GM19239 (cell line): ENCODE measurements at regions not wholly inside any gene's neighbourhood (a gene's known extent, or its start where the extent isn't known, plus 50 kb on each side); places are given as distances from the start of the nearest gene placed in this dataset.
"Not testable (repeated sequence)": the region's sequence is repeated elsewhere in the genome, so short reads cannot be mapped to it uniquely, and the experiment has no call there.

Experiments
- DNase-seq: peaks from one replicate; pipeline ENCODE4 v3.0.0; 2011; ENCODE audit warnings: low spot score; ENCODE audit not compliant: insufficient read length
- FAIRE-seq: peaks from 2 replicates; lab custom pipeline; 2011; peaks lifted over from hg19 to GRCh38; lab: Jason Lieb, UNC

DNA sequence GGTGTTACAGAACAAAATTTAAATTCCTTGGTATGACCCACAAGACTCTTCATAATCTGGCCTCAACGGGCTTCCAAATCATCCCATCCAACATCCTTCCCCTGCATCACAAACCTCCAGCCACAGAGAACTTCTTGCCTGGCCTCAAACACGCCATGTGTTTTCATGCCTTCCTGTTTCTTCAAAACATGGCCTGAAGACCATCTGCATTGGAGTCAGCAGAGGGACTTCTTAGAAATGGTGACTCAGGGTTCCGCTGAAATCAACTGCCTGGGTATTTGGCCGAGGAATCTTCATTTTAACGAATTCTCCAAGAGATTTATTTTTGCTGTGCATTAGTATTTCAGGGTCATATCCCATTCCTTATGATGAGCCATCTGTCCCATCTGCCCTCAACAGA, 138.1 kb upstream of the RAP2B start:
- DNase-seq (no peak), FAIRE-seq (no peak)

DNA sequence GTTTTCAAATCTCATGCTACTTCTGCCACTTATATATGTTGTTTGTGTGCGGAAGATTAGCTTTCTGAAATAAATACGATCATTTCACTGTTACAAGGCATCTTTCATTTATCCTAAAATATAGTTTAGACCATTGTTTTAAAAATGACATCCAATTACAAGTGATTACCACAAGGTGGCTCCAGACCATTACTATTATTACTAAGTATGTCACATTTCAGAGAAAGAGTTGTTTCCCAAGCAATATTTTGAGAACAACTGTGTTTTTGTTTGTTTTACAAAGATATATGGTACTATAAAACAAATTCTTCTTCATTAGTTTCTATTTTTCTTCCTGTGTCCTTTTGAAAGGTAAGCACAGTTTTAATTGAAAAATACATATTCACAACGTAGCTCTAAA, 136.0 kb upstream of the RAP2B start:
- FAIRE-seq (no peak), DNase-seq (no peak)

DNA sequence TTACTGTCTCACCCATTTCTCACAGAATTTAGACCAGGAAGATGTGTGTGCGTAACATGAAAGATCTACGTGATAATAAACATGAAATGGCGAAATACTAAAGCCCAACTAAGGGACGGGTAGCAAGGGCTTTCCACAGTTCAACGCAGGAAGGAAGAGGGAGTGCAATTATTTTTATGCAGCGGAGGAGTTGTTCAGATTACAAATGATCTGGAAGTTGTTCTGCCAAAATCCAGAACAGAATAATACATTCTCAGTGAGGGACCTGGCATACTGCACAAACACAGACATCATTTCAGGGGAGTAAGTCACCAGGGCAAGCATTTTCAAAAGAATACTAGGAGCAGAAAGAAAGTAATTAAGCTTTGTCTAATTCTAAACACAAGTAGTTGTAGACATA, 133.6 kb upstream of the RAP2B start:
- no peak for FAIRE-seq
- DNase-seq: no peak

GRCh38 chr3:153029350-153029749, 132.7 kb upstream of the RAP2B start:
- DNase-seq (no peak), FAIRE-seq (no peak)

GRCh38 chr3:153032891-153033290, 129.1 kb upstream of the RAP2B start:
- DNase-seq (no peak), FAIRE-seq (no peak)

- no peak for FAIRE-seq
- no peak for DNase-seq
Observed at GRCh38 chr3:153036846-153037245, 125.2 kb upstream of the RAP2B start.

GRCh38 chr3:153038367-153038766, 123.7 kb upstream of the RAP2B start:
- FAIRE-seq: no peak
- DNase-seq: no peak

GRCh38 chr3:153038779-153039178, 123.2 kb upstream of the RAP2B start:
- FAIRE-seq: no peak
- no peak for DNase-seq

DNA sequence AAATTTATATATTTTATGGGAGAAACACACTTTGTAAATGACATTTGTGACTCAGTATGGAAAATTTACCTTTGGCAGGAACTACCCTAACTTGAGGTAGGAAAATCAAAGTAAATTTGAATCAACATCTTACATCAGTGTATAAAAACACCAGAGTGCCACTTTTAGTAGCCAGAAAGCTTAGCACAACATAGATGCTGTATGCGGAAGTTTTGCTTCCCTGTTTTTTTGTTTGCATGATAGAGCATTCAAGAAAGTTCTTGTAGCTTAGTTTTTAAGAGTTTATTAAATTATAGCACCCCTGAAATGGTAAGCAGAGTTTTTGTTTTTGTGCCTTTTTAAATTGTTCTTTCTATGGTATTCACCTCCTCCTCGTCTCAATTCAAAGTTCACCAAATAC, 120.8 kb upstream of the RAP2B start:
- no peak for FAIRE-seq
- DNase-seq: no peak

GRCh38 chr3:153042088-153042487, 119.9 kb upstream of the RAP2B start:
- no peak for DNase-seq
- no peak for FAIRE-seq

- DNase-seq (no peak), FAIRE-seq (no peak)
Observed at GRCh38 chr3:153043729-153044328, 118.2 kb upstream of the RAP2B start.

DNA sequence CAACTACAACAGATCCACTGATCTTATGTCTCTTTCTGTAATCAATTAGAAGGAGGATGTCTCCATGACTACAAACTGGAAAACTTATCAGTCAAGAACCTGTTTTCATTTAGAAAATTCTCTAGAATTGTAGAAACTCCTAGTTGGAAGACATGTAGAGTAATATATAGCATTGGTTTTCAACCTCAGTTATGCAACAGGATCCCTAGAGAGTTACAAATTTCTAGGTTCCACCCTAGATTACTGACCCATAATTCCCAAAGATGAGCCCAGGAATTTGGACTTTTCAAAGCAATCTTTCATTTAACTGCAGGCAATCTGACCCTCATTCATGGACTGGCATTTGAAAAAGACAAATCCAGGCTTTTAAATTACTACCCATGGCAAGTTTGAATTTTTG, 116.9 kb upstream of the RAP2B start:
- no peak for FAIRE-seq
- no peak for DNase-seq

- DNase-seq (no peak), FAIRE-seq (no peak)
Observed at GRCh38 chr3:153050978-153051377, 111.0 kb upstream of the RAP2B start.

- DNase-seq (no peak), FAIRE-seq (no peak)
Observed at GRCh38 chr3:153051427-153052095, 110.5 kb upstream of the RAP2B start.

GRCh38 chr3:153052096-153052460, 109.9 kb upstream of the RAP2B start:
- no peak for DNase-seq
- FAIRE-seq: no peak

GRCh38 chr3:153055217-153055616, 106.8 kb upstream of the RAP2B start:
- FAIRE-seq (no peak), DNase-seq (no peak)

DNA sequence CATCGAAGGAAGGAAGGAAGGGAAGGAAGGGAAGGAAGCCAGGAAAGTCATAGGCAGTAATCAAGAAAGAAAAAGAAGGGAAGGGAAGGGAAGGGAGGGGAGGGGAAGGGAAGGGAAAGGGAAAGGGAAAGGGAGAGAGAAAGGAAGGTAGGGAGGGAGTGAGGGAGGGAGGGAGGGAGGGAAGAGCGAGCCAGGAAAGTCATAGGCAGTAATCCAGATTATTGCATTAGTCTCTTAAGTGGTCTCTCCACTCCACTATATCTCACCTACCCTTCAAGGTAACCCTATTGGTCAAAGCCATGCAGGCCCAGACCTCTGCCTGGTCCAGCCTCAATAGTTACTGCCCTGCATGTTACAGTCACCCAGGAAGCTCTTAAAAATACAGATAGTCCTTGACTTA, 106.2 kb upstream of the RAP2B start:
- no peak for DNase-seq
- FAIRE-seq: no peak

- DNase-seq: not testable (repeated sequence)
- FAIRE-seq: peak; percentile 18
Observed at GRCh38 chr3:153058031-153058688, 103.9 kb upstream of the RAP2B start.

DNA sequence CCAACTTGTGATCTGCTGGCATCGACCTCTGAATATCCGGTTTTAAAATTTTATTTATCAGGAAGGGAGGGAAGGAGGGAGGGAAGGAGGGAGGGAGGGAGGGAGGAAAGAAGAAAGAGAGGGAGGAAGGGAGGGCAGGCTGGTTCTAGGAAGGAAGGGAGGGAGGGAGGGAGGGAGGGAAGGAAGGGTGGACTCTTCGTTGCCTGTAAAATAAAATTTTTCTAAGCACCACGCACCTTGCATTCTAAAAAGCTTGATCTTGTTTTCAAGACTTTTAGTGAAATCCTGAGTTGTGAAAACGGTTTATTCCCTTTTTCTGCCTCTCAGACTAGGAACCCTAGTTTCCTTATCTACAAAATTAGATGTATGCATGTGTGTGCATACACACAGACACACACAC, 101.7 kb upstream of the RAP2B start:
- DNase-seq (no peak), FAIRE-seq (no peak)

DNA sequence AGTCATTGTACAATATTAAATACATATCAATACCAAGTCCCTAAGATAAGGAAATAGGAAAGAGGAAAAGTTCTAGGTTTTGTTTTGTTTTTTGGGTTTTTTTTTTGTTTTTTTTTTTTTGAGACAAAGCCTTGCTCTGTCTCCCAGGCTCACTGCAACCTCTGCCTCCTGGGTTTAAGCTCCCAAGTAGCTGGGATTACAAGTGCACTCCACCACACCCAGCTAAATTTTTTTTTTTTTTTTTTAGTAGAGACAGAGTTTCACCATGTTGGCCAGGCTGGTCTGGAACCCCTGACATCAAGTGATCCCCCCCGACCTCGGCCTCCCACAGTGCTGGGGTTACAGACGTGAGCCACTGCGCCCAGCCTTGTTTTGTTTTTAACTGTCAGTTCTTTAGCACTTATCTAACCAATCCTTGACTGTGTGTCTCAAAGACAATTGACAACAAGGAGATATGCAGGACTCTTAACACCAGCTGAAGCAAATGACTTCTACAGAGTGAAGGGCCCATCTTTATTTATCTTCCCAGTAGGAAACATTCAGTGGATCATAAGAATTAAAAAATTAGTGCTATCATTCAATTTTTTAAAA, 100.0 kb upstream of the RAP2B start:
- FAIRE-seq (no peak), DNase-seq (no peak)

GRCh38 chr3:153063337-153063736, 98.7 kb upstream of the RAP2B start:
- no peak for DNase-seq
- no peak for FAIRE-seq
